ENCODE measurements at regions not wholly inside any gene's neighbourhood (a gene's known extent, or its start where the extent isn't known, plus 50 kb on each side); places are given as distances from the start of the nearest gene placed in this dataset.

- H3K27ac ChIP-seq: no peak overlapping the region
- H3K27me3 ChIP-seq: peaks cover 0 to 4% of the 10 kb centered on the region in 2 donors
- 49% methylated on average over 5 of the region's 5 CpGs for WGBS (ENCODE audit: insufficient coverage, low coverage, low lambda C conversion rate, missing lambda C conversion rate)
- TF ChIP-seq POLR2A (IDR thresholded peaks at IDR 0.05) (no peak), CTCF (IDR thresholded peaks at IDR 0.05) (no peak)
- H3K4me1 ChIP-seq: no peaks in the 10 kb centered on the region
- DNase-seq: no peak
- no peaks in the 10 kb centered on the region for H3K9me3 ChIP-seq
- no peaks in the 10 kb centered on the region for H3K36me3 ChIP-seq
- ATAC-seq: peak in 3 of 4 donors; percentile 9 to 50 (median 26)
- intact Hi-C loops (cut with DNase I): no loop called here
- H3K4me3 ChIP-seq: no peak overlapping the region
Measured at GRCh38 chr1:175840787-175841186, 97.4 kb upstream of the TNR start.

- Histone ChIP-seq H3K4me1 (no peaks in the 10 kb centered on the region), H3K27me3 (peaks cover 0 to 4% of the 10 kb centered on the region in 2 donors), H3K9me3 (no peaks in the 10 kb centered on the region), H3K4me3 (no peak overlapping the region), H3K27ac (no peak overlapping the region), H3K36me3 (no peaks in the 10 kb centered on the region)
- ATAC-seq (peak in 2 of 4 donors; percentile 53 to 89), DNase-seq (no peak)
- intact Hi-C loops (cut with DNase I): no loop called here
- WGBS (ENCODE audit: insufficient coverage, low coverage, low lambda C conversion rate, missing lambda C conversion rate): 9% methylated on average over 9 of the region's 9 CpGs
- TF ChIP-seq POLR2A (IDR thresholded peaks at IDR 0.05) (no peak), CTCF (IDR thresholded peaks at IDR 0.05) (no peak)
Measured at GRCh38 chr1:175839779-175840669, 96.6 kb upstream of the TNR start.

- peaks cover 0 to 4% of the 10 kb centered on the region in 2 donors for H3K27me3 ChIP-seq
- intact Hi-C loops (cut with DNase I): no loop called here
- no peak overlapping the region for H3K27ac ChIP-seq
- no peak for DNase-seq
- ATAC-seq: no peak
- no peaks in the 10 kb centered on the region for H3K36me3 ChIP-seq
- no peaks in the 10 kb centered on the region for H3K9me3 ChIP-seq
- H3K4me1 ChIP-seq: no peaks in the 10 kb centered on the region
- TF ChIP-seq POLR2A (IDR thresholded peaks at IDR 0.05) (no peak), CTCF (IDR thresholded peaks at IDR 0.05) (no peak)
- no peak overlapping the region for H3K4me3 ChIP-seq
- no CpG with 5 or more reads among the region's 1 CpG for WGBS (ENCODE audit: insufficient coverage, low coverage, low lambda C conversion rate, missing lambda C conversion rate)
Measured at GRCh38 chr1:175834597-175834996, 91.2 kb upstream of the TNR start.

- H3K27me3 ChIP-seq: peaks cover 0 to 4% of the 10 kb centered on the region in 2 donors
- WGBS (ENCODE audit: insufficient coverage, low coverage, low lambda C conversion rate, missing lambda C conversion rate): 31% methylated on average over 3 of the region's 3 CpGs
- TF ChIP-seq POLR2A (IDR thresholded peaks at IDR 0.05) (no peak), CTCF (IDR thresholded peaks at IDR 0.05) (no peak)
- no peaks in the 10 kb centered on the region for H3K9me3 ChIP-seq
- no peaks in the 10 kb centered on the region for H3K4me1 ChIP-seq
- no peak overlapping the region for H3K4me3 ChIP-seq
- H3K27ac ChIP-seq: no peak overlapping the region
- DNase-seq (no peak), ATAC-seq (no peak)
- intact Hi-C loops (cut with DNase I): no loop called here
- no peaks in the 10 kb centered on the region for H3K36me3 ChIP-seq
Measured at GRCh38 chr1:175833951-175834350, 90.6 kb upstream of the TNR start.
